Left ventricle myocardium inferior (tissue), 1 donor: ENCODE measurements at regions not wholly inside any gene's neighbourhood (a gene's known extent, or its start where the extent isn't known, plus 50 kb on each side); places are given as distances from the start of the nearest gene placed in this dataset.

ENCODE experiments used
- DNase-seq: peaks from one replicate; pipeline ENCODE4 v3.0.0-alpha.2; 2020
- H3K27ac ChIP-seq: fragments of 200-600 bp; replicated peaks from 2 replicates; pipeline ENCODE4 v1.8.0; 2021
- H3K27me3 ChIP-seq: fragments of 200-600 bp; 2 replicates; pipeline ENCODE4 v1.8.0; 2021; ENCODE audit warnings: low read depth
- H3K36me3 ChIP-seq: fragments of 200-600 bp; 2 replicates; pipeline ENCODE4 v1.8.0; 2021
- H3K4me1 ChIP-seq: fragments of 200-600 bp; 2 replicates; pipeline ENCODE4 v1.8.0; 2021
- H3K4me3 ChIP-seq: fragments of 200-600 bp; 2 replicates; pipeline ENCODE4 v1.8.0; 2021; ENCODE audit warnings: mild to moderate bottlenecking, moderate library complexity
- H3K9me3 ChIP-seq: fragments of 200-600 bp; replicated peaks from 2 replicates; pipeline ENCODE4 v1.8.0; 2021
- CTCF ChIP-seq: fragments of 200-600 bp; IDR thresholded peaks from 2 replicates; pipeline ENCODE4 v1.8.0; 2021; ENCODE audit warnings: antibody characterized with exemption, mild to moderate bottlenecking, borderline replicate concordance
- intact Hi-C: fragments of 100-400 bp; cut with micrococcal nuclease; formaldehyde crosslinking; loops from one replicate; pipeline ENCODE4 v1.11.0; 2022
- donor health status: DM: no; HTN: yes; CAD: no; lungs with severe emphysema.

- H3K9me3 ChIP-seq: peaks cover 7% of the 10 kb centered on the region
- no peak overlapping the region for H3K27ac ChIP-seq
- peaks cover 6% of the 10 kb centered on the region for H3K27me3 ChIP-seq
- H3K36me3 ChIP-seq: no peaks in the 10 kb centered on the region
- no peak for DNase-seq
- TF ChIP-seq CTCF: no peak
- no peaks in the 10 kb centered on the region for H3K4me1 ChIP-seq
- H3K4me3 ChIP-seq: no peak overlapping the region
- intact Hi-C loops: no loop called here
Observed at GRCh38 chr2:22517141-22517540, 867.8 kb upstream of the KLHL29 start.

GRCh38 chr2:22518641-22519040 lies 866.3 kb upstream of the KLHL29 start:
- Histone ChIP-seq H3K4me1 (no peaks in the 10 kb centered on the region), H3K27ac (no peak overlapping the region), H3K36me3 (no peaks in the 10 kb centered on the region), H3K27me3 (peaks cover 6% of the 10 kb centered on the region), H3K4me3 (no peak overlapping the region), H3K9me3 (peaks cover under 1% of the 10 kb centered on the region)
- no peak for DNase-seq
- intact Hi-C loops: no loop called here
- no peak for TF ChIP-seq CTCF

GRCh38 chr2:22520369-22521288 lies 864.4 kb upstream of the KLHL29 start:
- intact Hi-C loops: no loop called here
- no peaks in the 10 kb centered on the region for H3K4me1 ChIP-seq
- peaks cover 6% of the 10 kb centered on the region for H3K27me3 ChIP-seq
- no peaks in the 10 kb centered on the region for H3K36me3 ChIP-seq
- H3K27ac ChIP-seq: no peak overlapping the region
- peaks cover 9% of the 10 kb centered on the region for H3K9me3 ChIP-seq
- no peak for DNase-seq
- TF ChIP-seq CTCF: no peak
- no peak overlapping the region for H3K4me3 ChIP-seq

- intact Hi-C loops: no loop called here
Observed at GRCh38 chr2:22521620-22522019, 863.4 kb upstream of the KLHL29 start.

GRCh38 chr2:22525681-22526080 lies 859.3 kb upstream of the KLHL29 start:
- no peak for TF ChIP-seq CTCF
- no peak for DNase-seq
- Histone ChIP-seq H3K4me1 (no peaks in the 10 kb centered on the region), H3K36me3 (no peaks in the 10 kb centered on the region), H3K4me3 (no peak overlapping the region), H3K27ac (no peak overlapping the region), H3K9me3 (peaks cover 27% of the 10 kb centered on the region), H3K27me3 (peaks cover 6% of the 10 kb centered on the region)
- intact Hi-C loops: no loop called here

More at GRCh38 chr2:22521620-22522019, 863.4 kb upstream of the KLHL29 start:
- H3K36me3 ChIP-seq: no peaks in the 10 kb centered on the region
- no peak overlapping the region for H3K27ac ChIP-seq
- H3K4me1 ChIP-seq: no peaks in the 10 kb centered on the region
- no peak for TF ChIP-seq CTCF
- no peak for DNase-seq
- H3K9me3 ChIP-seq: peaks cover 9% of the 10 kb centered on the region
- peaks cover 6% of the 10 kb centered on the region for H3K27me3 ChIP-seq
- no peak overlapping the region for H3K4me3 ChIP-seq
